Loucy (cell line): ENCODE measurements at regions not wholly inside any gene's neighbourhood (a gene's known extent, or its start where the extent isn't known, plus 50 kb on each side); places are given as distances from the start of the nearest gene placed in this dataset.

Experiments used
- CTCF ChIP-seq: fragments of 200-600 bp; sonication (generic); conservative IDR thresholded peaks from 2 replicates; pipeline ENCODE4 v1.5.1; 2014; ENCODE audit warnings: mild to moderate bottlenecking, antibody characterized with exemption, low read length
- EZH2phosphoT487 ChIP-seq: fragments of 200-600 bp; IDR thresholded peaks from 2 replicates; pipeline ENCODE4 v1.6.1; 2018; ENCODE audit warnings: antibody characterized with exemption, mild to moderate bottlenecking, moderate library complexity, borderline replicate concordance

GRCh38 chr18:67318651-67319050, 197.9 kb downstream of the DSEL start:
- TF ChIP-seq CTCF (no peak), EZH2phosphoT487 (no peak)
